HEK293 (cell line): ENCODE measurements at regions not wholly inside any gene's neighbourhood (a gene's known extent, or its start where the extent isn't known, plus 50 kb on each side); places are given as distances from the start of the nearest gene placed in this dataset.
"Not testable (repeated sequence)": the region's sequence is repeated elsewhere in the genome, so short reads cannot be mapped to it uniquely, and the experiment has no call there.

Experiments
- CTCF ChIA-PET: fragments of 350-600 bp; formaldehyde crosslinking; extraction: SDS; loops from one replicate; lab custom pipeline; 2021; ENCODE audit warnings: antibody characterized with exemption; lab: Yijun Ruan, JAX
- POLR2A ChIA-PET: fragments of 300-600 bp; formaldehyde crosslinking; extraction: SDS; loops from one replicate; lab custom pipeline; 2020; ENCODE audit warnings: antibody characterized with exemption, inconsistent platforms; lab: Yijun Ruan, JAX
- H3K27ac ChIP-seq: fragments of 200-500 bp; sonication (Bioruptor generic); 2 replicates; pipeline ENCODE4 v1.5.1; 2014; ENCODE audit warnings: low read depth, low read length, control low read depth, inconsistent platforms; ENCODE audit errors: extremely low read depth
- H3K36me3 ChIP-seq, 2 experiments: fragments of 200-500 bp in 1 of 2; sonication (Bioruptor generic) in 1 of 2; 1 replicate in 1 of 2; 2 replicates in 1 of 2; pipeline ENCODE4 v1.5.1; 2014 to 2017; ENCODE audit warnings: inconsistent platforms in 2 of 2, low read length in 2 of 2; ENCODE audit not compliant: control insufficient read depth in 2 of 2, insufficient read depth in 1 of 2
- H3K4me1 ChIP-seq: fragments of 200-500 bp; sonication (Bioruptor generic); 2 replicates; pipeline ENCODE4 v1.5.1; 2014; ENCODE audit warnings: mild to moderate bottlenecking, low read length, inconsistent platforms; ENCODE audit not compliant: control insufficient read depth, insufficient read depth
- H3K4me3 ChIP-seq: 2 replicates; pipeline ENCODE4 v1.5.1; 2011; ENCODE audit warnings: low read depth, mild to moderate bottlenecking, control low read depth, low read length, moderate library complexity
- H3K9me3 ChIP-seq: fragments of 200-500 bp; sonication (Bioruptor generic); 2 replicates; pipeline ENCODE4 v1.5.1; 2014; ENCODE audit warnings: low read depth, low read length, inconsistent platforms; ENCODE audit not compliant: control insufficient read depth, insufficient read depth
- HOXD13 ChIP-seq: sonication (generic); formaldehyde crosslinking; IDR thresholded peaks from 2 replicates; pipeline ENCODE4 v1.8.0; 2022; ENCODE audit warnings: missing genetic modification reagents, borderline replicate concordance
- IKZF3 ChIP-seq: fragments of 450-650 bp; IDR thresholded peaks from 2 replicates; pipeline ENCODE4 v1.5.0; 2018; ENCODE audit warnings: missing biosample characterization, mild to moderate bottlenecking, missing genetic modification characterization, moderate library complexity
- KLF16 ChIP-seq: fragments of 450-650 bp; formaldehyde crosslinking; IDR thresholded peaks from 2 replicates; pipeline ENCODE4 v1.5.1; 2017; ENCODE audit warnings: missing biosample characterization, missing genetic modification characterization
- KLF7 ChIP-seq: fragments of 450-650 bp; formaldehyde crosslinking; IDR thresholded peaks from 2 replicates; pipeline ENCODE4 v1.5.1; 2016; ENCODE audit warnings: missing biosample characterization, missing genetic modification characterization, borderline replicate concordance
- MEIS1 ChIP-seq: sonication (generic); formaldehyde crosslinking; IDR thresholded peaks from 2 replicates; pipeline ENCODE4 v1.8.1; 2022; ENCODE audit warnings: missing genetic modification reagents, mild to moderate bottlenecking, borderline replicate concordance
- PATZ1 ChIP-seq: fragments of 450-650 bp; formaldehyde crosslinking; IDR thresholded peaks from 2 replicates; pipeline ENCODE4 v1.5.1; 2016; ENCODE audit warnings: missing biosample characterization, missing genetic modification characterization
- SP7 ChIP-seq: fragments of 450-650 bp; formaldehyde crosslinking; IDR thresholded peaks from 2 replicates; pipeline ENCODE4 v1.5.1; 2016; ENCODE audit warnings: missing biosample characterization, missing genetic modification characterization
- ZBTB11 ChIP-seq: fragments of 450-650 bp; formaldehyde crosslinking; conservative IDR thresholded peaks from 2 replicates; pipeline ENCODE4 v1.5.1; 2016; ENCODE audit warnings: low read depth, missing biosample characterization, missing genetic modification characterization
- ZBTB17 ChIP-seq: fragments of 450-650 bp; formaldehyde crosslinking; IDR thresholded peaks from 2 replicates; pipeline ENCODE4 v1.5.1; 2016; ENCODE audit warnings: missing biosample characterization, missing genetic modification characterization
- ZFHX2 ChIP-seq: fragments of 450-650 bp; formaldehyde crosslinking; conservative IDR thresholded peaks from 2 replicates; pipeline ENCODE4 v1.5.1; 2016; ENCODE audit warnings: missing biosample characterization, missing genetic modification characterization
- ZNF18 ChIP-seq: fragments of 450-650 bp; formaldehyde crosslinking; IDR thresholded peaks from 2 replicates; pipeline ENCODE4 v1.5.1; 2016; ENCODE audit warnings: missing biosample characterization, missing genetic modification characterization
- ZNF202 ChIP-seq: fragments of 450-650 bp; formaldehyde crosslinking; IDR thresholded peaks from 2 replicates; pipeline ENCODE4 v1.5.1; 2016; ENCODE audit warnings: missing biosample characterization, missing genetic modification characterization, borderline replicate concordance
- ZNF221 ChIP-seq: fragments of 450-650 bp; formaldehyde crosslinking; IDR thresholded peaks from 2 replicates; pipeline ENCODE4 v1.5.1; 2017; ENCODE audit warnings: missing biosample characterization, missing genetic modification characterization, borderline replicate concordance
- ZNF223 ChIP-seq: fragments of 450-650 bp; formaldehyde crosslinking; IDR thresholded peaks from 2 replicates; pipeline ENCODE4 v1.5.1; 2016; ENCODE audit warnings: missing biosample characterization, missing genetic modification characterization
- ZNF292 ChIP-seq: fragments of 450-650 bp; formaldehyde crosslinking; IDR thresholded peaks from 2 replicates; pipeline ENCODE4 v1.5.1; 2016; ENCODE audit warnings: low read depth, missing biosample characterization, missing genetic modification characterization, borderline replicate concordance
- ZNF473 ChIP-seq: fragments of 450-650 bp; formaldehyde crosslinking; IDR thresholded peaks from 2 replicates; pipeline ENCODE4 v1.5.1; 2017; ENCODE audit warnings: missing biosample characterization, missing genetic modification characterization
- ZNF521 ChIP-seq: fragments of 450-650 bp; formaldehyde crosslinking; IDR thresholded peaks from 2 replicates; pipeline ENCODE4 v1.5.1; 2017; ENCODE audit warnings: missing biosample characterization, mild to moderate bottlenecking, missing genetic modification characterization
- ZNF530 ChIP-seq: fragments of 450-650 bp; formaldehyde crosslinking; IDR thresholded peaks from 2 replicates; pipeline ENCODE4 v1.5.1; 2016; ENCODE audit warnings: low read depth, missing biosample characterization, missing genetic modification characterization
- ZNF561 ChIP-seq: fragments of 450-650 bp; IDR thresholded peaks from 2 replicates; pipeline ENCODE4 v1.5.1; 2018; ENCODE audit warnings: missing biosample characterization, missing genetic modification characterization, borderline replicate concordance
- ZNF600 ChIP-seq: fragments of 450-650 bp; formaldehyde crosslinking; IDR thresholded peaks from 2 replicates; pipeline ENCODE4 v1.5.1; 2016; ENCODE audit warnings: missing biosample characterization, missing genetic modification characterization
- ZNF626 ChIP-seq: fragments of 450-650 bp; sonication (Bioruptor Pico); formaldehyde crosslinking; IDR thresholded peaks from 2 replicates; pipeline ENCODE4 v1.5.1; 2018; ENCODE audit warnings: missing biosample characterization, missing genetic modification characterization, inconsistent platforms
- ZNF645 ChIP-seq: fragments of 450-650 bp; formaldehyde crosslinking; IDR thresholded peaks from 2 replicates; pipeline ENCODE4; 2016; ENCODE audit warnings: missing biosample characterization, missing genetic modification characterization
- ZNF791 ChIP-seq: fragments of 450-650 bp; formaldehyde crosslinking; IDR thresholded peaks from 2 replicates; pipeline ENCODE4 v1.5.1; 2016; ENCODE audit warnings: missing biosample characterization, missing genetic modification characterization

- no peaks in the 10 kb centered on the region for H3K36me3 ChIP-seq
- POLR2A ChIA-PET = no interaction called here
- H3K4me3 ChIP-seq = no peak overlapping the region
- no peaks in the 10 kb centered on the region for H3K4me1 ChIP-seq
- no peak overlapping the region for H3K27ac ChIP-seq
- TF ChIP-seq ZNF530 = no peak
- TF ChIP-seq ZNF791 (tag by site-specific recombination) = no peak
- TF ChIP-seq ZNF561 (tag by site-specific recombination) = no peak
- TF ChIP-seq ZFHX2 (tag by site-specific recombination) = no peak
- no peak for TF ChIP-seq HOXD13 (CRISPR knock-in tag)
- CTCF ChIA-PET = no interaction called here
- H3K9me3 ChIP-seq = no peaks in the 10 kb centered on the region
These were observed 653.5 kb downstream of the TRHDE start for GRCh38 chr12:72925716-72926115.

GRCh38 chr12:72931838-72932237 is 659.7 kb downstream of the TRHDE start:
- H3K4me1 ChIP-seq, H3K9me3 ChIP-seq, CTCF ChIA-PET, H3K4me3 ChIP-seq, H3K27ac ChIP-seq, H3K36me3 ChIP-seq, POLR2A ChIA-PET: not testable (repeated sequence)

- CTCF ChIA-PET = no interaction called here
- POLR2A ChIA-PET = no interaction called here
- no peak for TF ChIP-seq ZNF202
- TF ChIP-seq ZNF292 (tag by site-specific recombination) = no peak
- no peak for TF ChIP-seq KLF7
- no peak for TF ChIP-seq ZBTB11
- TF ChIP-seq ZNF221 = no peak
- no peaks in the 10 kb centered on the region for H3K4me1 ChIP-seq
- no peaks in the 10 kb centered on the region for H3K9me3 ChIP-seq
- no peaks in the 10 kb centered on the region for H3K36me3 ChIP-seq
- H3K4me3 ChIP-seq = no peak overlapping the region
- no peak overlapping the region for H3K27ac ChIP-seq
These were observed 665.3 kb downstream of the TRHDE start for GRCh38 chr12:72937486-72937885.

- no peak overlapping the region for H3K27ac ChIP-seq
- H3K36me3 ChIP-seq = no peaks in the 10 kb centered on the region
- H3K4me1 ChIP-seq = no peaks in the 10 kb centered on the region
- no peaks in the 10 kb centered on the region for H3K9me3 ChIP-seq
- ChIA-PET CTCF (no interaction called here), POLR2A (no interaction called here)
- H3K4me3 ChIP-seq = no peak overlapping the region
- no peak for TF ChIP-seq MEIS1 (CRISPR knock-in tag)
- no peak for TF ChIP-seq ZNF18 (tag by site-specific recombination)
- TF ChIP-seq ZNF473 (tag by site-specific recombination) = no peak
- no peak for TF ChIP-seq ZNF626
- no peak for TF ChIP-seq ZNF645 (tag by site-specific recombination)
- TF ChIP-seq KLF16 (tag by site-specific recombination) = no peak
- no peak for TF ChIP-seq ZNF223 (tag by site-specific recombination)
- no peak for TF ChIP-seq ZBTB17 (tag by site-specific recombination)
- TF ChIP-seq SP7 (tag by site-specific recombination) = no peak
- TF ChIP-seq PATZ1 (tag by site-specific recombination) = no peak
- TF ChIP-seq IKZF3 (tag by site-specific recombination) = no peak
- no peak for TF ChIP-seq ZNF600
- no peak for TF ChIP-seq ZNF521 (tag by site-specific recombination)
These were observed 685.3 kb downstream of the TRHDE start for GRCh38 chr12:72957454-72957853.
